IMR-90 (cell line): ENCODE measurements at regions not wholly inside any gene's neighbourhood (a gene's known extent, or its start where the extent isn't known, plus 50 kb on each side); places are given as distances from the start of the nearest gene placed in this dataset.

Experiments
- ATAC-seq: fragments of 200-7000 bp; cut with Tn5 transposase; 2 replicates; pipeline ENCODE4 v1.9.1; 2020; ENCODE audit warnings: low read depth, mild to moderate bottlenecking, moderate library complexity
- BruUV-seq: library from RNA; stranded (reverse); fragments of 400-500 nt; replicated peaks from 2 replicates; lab custom pipeline; 2021; lab: Mats Ljungman, UMichigan
- CTCF ChIA-PET: fragments of 300-600 bp; formaldehyde crosslinking; extraction: SDS; loops from one replicate; lab custom pipeline; 2021; ENCODE audit warnings: antibody characterized with exemption; lab: Yijun Ruan, JAX
- POLR2A ChIA-PET: fragments of 300-600 bp; sonication (Branson Sonifier 250); formaldehyde crosslinking; loops from one replicate; lab custom pipeline; 2022; ENCODE audit warnings: antibody characterized with exemption; ENCODE audit not compliant: unreplicated experiment; lab: Charles Lee
- DNase-seq: peaks from one replicate; pipeline ENCODE4 v3.0.0; 2013
- H2AFZ ChIP-seq: replicated peaks from 2 replicates; pipeline ENCODE3; 2013; ENCODE audit warnings: low read length, mild to moderate bottlenecking; ENCODE audit not compliant: poor library complexity
- H2AK5ac ChIP-seq: 2 replicates; pipeline ENCODE4 v1.6.1; 2013; ENCODE audit warnings: low read depth, low read length, inconsistent platforms
- H2AK9ac ChIP-seq: replicated peaks from 2 replicates; pipeline ENCODE3; 2013; ENCODE audit warnings: mild to moderate bottlenecking, low read depth, low read length, moderate library complexity; ENCODE audit not compliant: poor library complexity
- H2BK120ac ChIP-seq: 2 replicates; pipeline ENCODE4 v1.6.1; 2013; ENCODE audit warnings: low read depth, low read length, inconsistent platforms
- H2BK15ac ChIP-seq: 3 replicates; pipeline ENCODE4 v1.6.1; 2013; ENCODE audit warnings: low read depth, low read length, inconsistent platforms
- H2BK20ac ChIP-seq: 2 replicates; pipeline ENCODE4 v1.6.1; 2013; ENCODE audit warnings: low read depth, mild to moderate bottlenecking, inconsistent platforms, low read length, moderate library complexity
- H2BK5ac ChIP-seq: 2 replicates; pipeline ENCODE4 v1.6.1; 2013; ENCODE audit warnings: mild to moderate bottlenecking, low read depth, low read length, inconsistent platforms; ENCODE audit not compliant: poor library complexity, severe bottlenecking
- H3K14ac ChIP-seq: replicated peaks from 2 replicates; pipeline ENCODE4 v1.6.1; 2013; ENCODE audit warnings: low read depth, low read length, inconsistent platforms
- H3K18ac ChIP-seq: 2 replicates; pipeline ENCODE4 v1.6.1; 2013; ENCODE audit warnings: low read depth, low read length, control low read depth
- H3K23ac ChIP-seq: 2 replicates; pipeline ENCODE4 v1.6.1; 2013; ENCODE audit warnings: low read depth, low read length, inconsistent platforms
- H3K27ac ChIP-seq: 2 replicates; pipeline ENCODE4 v1.5.1; 2013; ENCODE audit warnings: mild to moderate bottlenecking, control low read depth, low read length; ENCODE audit not compliant: insufficient read depth
- H3K27me3 ChIP-seq: 2 replicates; pipeline ENCODE4 v1.6.1; 2013; ENCODE audit warnings: low read length; ENCODE audit not compliant: control insufficient read depth, insufficient read depth
- H3K36me3 ChIP-seq: 2 replicates; pipeline ENCODE4 v1.6.1; 2013; ENCODE audit warnings: low read length, mixed read lengths; ENCODE audit not compliant: control insufficient read depth, insufficient read depth
- H3K4ac ChIP-seq: 2 replicates; pipeline ENCODE4 v1.6.1; 2013; ENCODE audit warnings: low read depth, low read length, inconsistent platforms
- H3K4me1 ChIP-seq: 2 replicates; pipeline ENCODE4 v1.6.1; 2013; ENCODE audit warnings: low read length, mixed read lengths; ENCODE audit not compliant: control insufficient read depth, insufficient read depth
- H3K4me2 ChIP-seq: 2 replicates; pipeline ENCODE4 v1.6.1; 2013; ENCODE audit warnings: low read depth, mild to moderate bottlenecking, control low read depth, low read length, moderate library complexity
- H3K4me3 ChIP-seq: 2 replicates; pipeline ENCODE4 v1.5.1; 2013; ENCODE audit warnings: low read depth, mild to moderate bottlenecking, control low read depth, low read length, moderate library complexity; ENCODE audit not compliant: insufficient read depth
- H3K56ac ChIP-seq: 2 replicates; pipeline ENCODE4 v1.6.1; 2013; ENCODE audit warnings: low read length, inconsistent platforms; ENCODE audit not compliant: insufficient read depth; ENCODE audit errors: extremely low read depth
- H3K79me1 ChIP-seq, 2 experiments: 2 replicates each; pipeline ENCODE4 v1.6.1; 2013; ENCODE audit warnings: low read length in 2 of 2, inconsistent platforms in 1 of 2, low read depth in 1 of 2
- H3K9ac ChIP-seq: 2 replicates; pipeline ENCODE4 v1.6.1; 2013; ENCODE audit warnings: low read depth, low read length, control low read depth
- H3K9me1 ChIP-seq: 2 replicates; pipeline ENCODE4 v1.6.1; 2013; ENCODE audit warnings: low read length, inconsistent platforms; ENCODE audit not compliant: insufficient read depth
- H3K9me3 ChIP-seq: 2 replicates; pipeline ENCODE4 v1.6.1; 2013; ENCODE audit warnings: low read length; ENCODE audit not compliant: control insufficient read depth, insufficient read depth
- H4K20me1 ChIP-seq: 2 replicates; pipeline ENCODE4 v1.6.1; 2013; ENCODE audit warnings: low read length, inconsistent platforms; ENCODE audit not compliant: insufficient read depth
- H4K5ac ChIP-seq: 2 replicates; pipeline ENCODE4 v1.6.1; 2013; ENCODE audit warnings: mild to moderate bottlenecking, low read depth, low read length, control low read depth
- H4K8ac ChIP-seq, 2 experiments: 2 replicates each; pipeline ENCODE4 v1.6.1; 2013; ENCODE audit warnings: low read depth in 2 of 2, low read length in 2 of 2, control low read depth in 1 of 2, inconsistent platforms in 1 of 2
- H4K91ac ChIP-seq: 2 replicates; pipeline ENCODE4 v1.6.1; 2013; ENCODE audit warnings: low read depth, low read length, inconsistent platforms; ENCODE audit not compliant: insufficient read depth
- BHLHE40 ChIP-seq: fragments of 150-350 bp; IDR thresholded peaks from 2 replicates; pipeline ENCODE4 v1.6.1; 2016; ENCODE audit warnings: mild to moderate bottlenecking, low read depth, low read length
- CEBPB ChIP-seq: IDR thresholded peaks from 2 replicates; pipeline ENCODE4 v1.6.1; 2012; ENCODE audit warnings: low read depth, low read length, improper control_type of control experiment
- CHD1 ChIP-seq: IDR thresholded peaks from 2 replicates; pipeline ENCODE4 v1.6.1; 2012; ENCODE audit warnings: low read depth, low read length, improper control_type of control experiment
- FOS ChIP-seq: fragments of 150-350 bp; IDR thresholded peaks from 2 replicates; pipeline ENCODE4 v1.6.1; 2016; ENCODE audit warnings: low read depth, low read length
- MAFK ChIP-seq: IDR thresholded peaks from 2 replicates; pipeline ENCODE4 v1.6.1; 2012; ENCODE audit warnings: low read depth, low read length, improper control_type of control experiment
- MAZ ChIP-seq: IDR thresholded peaks from 2 replicates; pipeline ENCODE4 v1.6.1; 2012; ENCODE audit warnings: low read depth, mild to moderate bottlenecking, low read length, improper control_type of control experiment, moderate library complexity, borderline replicate concordance
- MXI1 ChIP-seq: IDR thresholded peaks from 2 replicates; pipeline ENCODE4 v1.6.1; 2012; ENCODE audit warnings: low read depth, mild to moderate bottlenecking, low read length, moderate library complexity, borderline replicate concordance
- NFE2L2 ChIP-seq: fragments of 150-350 bp; IDR thresholded peaks from 2 replicates; pipeline ENCODE4 v1.6.1; 2016; ENCODE audit warnings: low read depth, mild to moderate bottlenecking, low read length
- RAD21 ChIP-seq: IDR thresholded peaks from 2 replicates; pipeline ENCODE4 v1.6.1; 2012; ENCODE audit warnings: low read length, improper control_type of control experiment
- RCOR1 ChIP-seq: IDR thresholded peaks from 2 replicates; pipeline ENCODE4 v1.6.1; 2012; ENCODE audit warnings: mild to moderate bottlenecking, low read length, improper control_type of control experiment; ENCODE audit not compliant: insufficient replicate concordance
- SMC3 ChIP-seq: fragments of 150-350 bp; IDR thresholded peaks from 2 replicates; pipeline ENCODE4 v1.6.1; 2016; ENCODE audit warnings: low read depth, mild to moderate bottlenecking, antibody characterized with exemption, low read length, moderate library complexity
- WGBS, 2 experiments: methylation state at CpG; one replicate each; pipeline versions ENCODE4 v1.1.5 to v1.1.7; 2013; ENCODE audit warnings: missing lambda C conversion rate in 2 of 2; ENCODE audit not compliant: insufficient read length in 1 of 2; ENCODE audit errors: extremely low coverage in 2 of 2; 5-methylcytosine and 5-hydroxymethylcytosine counted together
- dilution Hi-C: fragments of 300-500 bp; cut with HindIII; formaldehyde crosslinking; loops from one replicate; pipeline ENCODE4 v1.14.3; 2018; ENCODE audit warnings: low sequenced_read_pairs; ENCODE audit not compliant: unreplicated experiment
- in situ Hi-C: fragments of 300-500 bp; cut with MboI; formaldehyde crosslinking; loops from 3 replicates; pipeline ENCODE4 v1.14.3; 2019; ENCODE audit warnings: low sequenced_read_pairs, inconsistent platforms, mixed read lengths
- intact Hi-C: fragments of 100-400 bp; cut with micrococcal nuclease; formaldehyde crosslinking; loops from 2 replicates; pipeline ENCODE4 v1.10.0; 2022
- TF ChIP-seq, protein P1 (sequence below): conservative IDR thresholded peaks from 2 replicates; pipeline ENCODE4 v1.5.1; 2012; ENCODE audit warnings: mild to moderate bottlenecking, low read depth, low read length, improper control_type of control experiment

DNA sequence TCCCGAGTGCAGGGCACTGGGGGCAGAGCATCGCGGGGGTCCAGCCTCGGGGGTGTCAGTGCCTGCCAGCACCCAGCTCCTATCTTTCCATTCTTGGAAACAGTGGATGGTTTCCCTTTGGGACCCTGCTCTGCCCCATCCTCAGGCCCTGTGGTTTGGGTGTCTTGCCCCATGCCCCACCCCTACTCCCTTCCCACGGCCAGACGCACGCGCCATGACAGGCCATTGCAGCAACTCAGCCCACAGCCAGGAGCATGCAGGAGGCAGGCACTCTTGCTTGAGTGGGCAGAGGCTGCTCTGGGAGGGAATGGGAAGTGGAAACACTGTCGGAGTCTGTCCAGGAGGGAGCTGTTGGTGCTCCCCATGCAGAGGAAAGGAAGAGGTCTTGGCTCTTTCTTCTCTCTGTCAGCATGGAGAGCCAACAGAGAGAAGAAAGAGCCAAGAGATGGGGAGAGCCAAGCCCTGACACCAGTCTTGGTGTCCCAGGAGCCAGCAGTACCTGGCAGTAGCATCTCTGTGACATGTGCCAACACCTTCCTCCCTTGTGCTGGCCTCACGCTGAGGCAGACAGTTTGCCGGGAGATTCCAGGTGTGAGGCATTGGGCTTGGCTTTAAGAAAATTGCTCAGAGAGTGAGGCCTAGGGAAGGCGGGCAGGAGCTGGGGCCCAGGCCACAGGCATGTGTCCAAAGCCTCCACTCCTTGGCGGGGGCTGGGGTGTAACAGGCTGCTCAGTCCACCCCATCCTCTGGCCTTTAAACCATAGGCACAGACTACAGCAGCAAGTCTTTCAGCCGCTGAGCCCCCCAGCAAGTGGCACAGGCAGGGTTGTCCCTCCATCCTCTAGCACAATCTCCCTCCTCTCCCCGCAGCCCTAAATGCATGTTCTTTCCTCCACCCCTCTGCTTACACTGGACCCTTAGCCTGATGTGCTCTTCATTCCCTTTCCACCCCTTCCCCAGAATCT is 86.7 kb upstream of the UQCRFS1 start:
- H3K56ac ChIP-seq = no peak overlapping the region
- WGBS, 2 experiments = 76% methylated on average over 4 of the region's 15 CpGs; no CpG with 5 or more reads in 1 of the 2 experiments
- BruUV-seq = no TSS peak
- H4K20me1 ChIP-seq = no peaks in the 10 kb centered on the region
- CTCF ChIA-PET = no interaction called here
- H4K8ac ChIP-seq = no peak overlapping the region
- no peaks in the 10 kb centered on the region for H3K36me3 ChIP-seq
- no peak overlapping the region for H2AFZ ChIP-seq
- no peak overlapping the region for H3K4ac ChIP-seq
- H3K9me1 ChIP-seq = no peaks in the 10 kb centered on the region
- intact Hi-C loops (no loop called here), dilution Hi-C loops (no loop called here), in situ Hi-C loops (no loop called here)
- H2AK5ac ChIP-seq = no peak overlapping the region
- no peaks in the 10 kb centered on the region for H3K4me1 ChIP-seq
- H3K79me1 ChIP-seq = no peaks in the 10 kb centered on the region
- no peak overlapping the region for H2BK20ac ChIP-seq
- H4K5ac ChIP-seq = no peak overlapping the region
- no peak overlapping the region for H2AK9ac ChIP-seq
- no peak overlapping the region for H2BK120ac ChIP-seq
- no peak overlapping the region for H4K91ac ChIP-seq
- no peak for TF ChIP-seq NFE2L2
- no peak for TF ChIP-seq RAD21
- TF ChIP-seq FOS = no peak
- TF ChIP-seq CHD1 = no peak
- no peak for TF ChIP-seq BHLHE40
- no peak for TF ChIP-seq RCOR1
- TF ChIP-seq SMC3 = no peak
- TF ChIP-seq MAZ = no peak
- TF ChIP-seq MAFK = no peak
- TF ChIP-seq CEBPB = no peak
- TF ChIP-seq MXI1 = no peak
- TF ChIP-seq, protein P1, sequence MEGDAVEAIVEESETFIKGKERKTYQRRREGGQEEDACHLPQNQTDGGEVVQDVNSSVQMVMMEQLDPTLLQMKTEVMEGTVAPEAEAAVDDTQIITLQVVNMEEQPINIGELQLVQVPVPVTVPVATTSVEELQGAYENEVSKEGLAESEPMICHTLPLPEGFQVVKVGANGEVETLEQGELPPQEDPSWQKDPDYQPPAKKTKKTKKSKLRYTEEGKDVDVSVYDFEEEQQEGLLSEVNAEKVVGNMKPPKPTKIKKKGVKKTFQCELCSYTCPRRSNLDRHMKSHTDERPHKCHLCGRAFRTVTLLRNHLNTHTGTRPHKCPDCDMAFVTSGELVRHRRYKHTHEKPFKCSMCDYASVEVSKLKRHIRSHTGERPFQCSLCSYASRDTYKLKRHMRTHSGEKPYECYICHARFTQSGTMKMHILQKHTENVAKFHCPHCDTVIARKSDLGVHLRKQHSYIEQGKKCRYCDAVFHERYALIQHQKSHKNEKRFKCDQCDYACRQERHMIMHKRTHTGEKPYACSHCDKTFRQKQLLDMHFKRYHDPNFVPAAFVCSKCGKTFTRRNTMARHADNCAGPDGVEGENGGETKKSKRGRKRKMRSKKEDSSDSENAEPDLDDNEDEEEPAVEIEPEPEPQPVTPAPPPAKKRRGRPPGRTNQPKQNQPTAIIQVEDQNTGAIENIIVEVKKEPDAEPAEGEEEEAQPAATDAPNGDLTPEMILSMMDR = no peak
- ATAC-seq (no peak), DNase-seq (no peak)
- H3K9me3 ChIP-seq = peaks cover 5% of the 10 kb centered on the region; the same call in 1 of the 2 replicates
- no peak overlapping the region for H3K14ac ChIP-seq
- H3K9ac ChIP-seq = no peak overlapping the region
- no peak overlapping the region for H3K18ac ChIP-seq
- H3K27ac ChIP-seq = no peak overlapping the region
- H2BK15ac ChIP-seq = no peak overlapping the region
- no peak overlapping the region for H3K4me3 ChIP-seq
- H2BK5ac ChIP-seq = no peak overlapping the region
- no peak overlapping the region for H3K23ac ChIP-seq
- H3K27me3 ChIP-seq = no peaks in the 10 kb centered on the region
- POLR2A ChIA-PET = no interaction called here
- H3K4me2 ChIP-seq = no peak overlapping the region
